CD4-positive, alpha-beta T cell (primary cell): ENCODE measurements at regions not wholly inside any gene's neighbourhood (a gene's known extent, or its start where the extent isn't known, plus 50 kb on each side); places are given as distances from the start of the nearest gene placed in this dataset.
A peak's percentile ranks its signal among the peaks of the same experiment; 100 is the strongest.
"Not testable (repeated sequence)": the region's sequence is repeated elsewhere in the genome, so short reads cannot be mapped to it uniquely, and the experiment has no call there.

Source experiments
- ATAC-seq: fragments of 200-7000 bp; cut with Tn5 transposase; one replicate; pipeline ENCODE4 v1.10.0; 2022; ENCODE audit warnings: mild to moderate bottlenecking; ENCODE audit not compliant: poor library complexity
- CTCF ChIA-PET: fragments of 350-600 bp; sonication (Branson Sonifier 250); formaldehyde crosslinking; loops from one replicate; lab custom pipeline; 2021; ENCODE audit warnings: antibody characterized with exemption, inconsistent platforms; lab: Charles Lee
- POLR2A ChIA-PET: fragments of 350-600 bp; sonication (Branson Sonifier 250); formaldehyde crosslinking; loops from one replicate; lab custom pipeline; 2021; ENCODE audit warnings: antibody characterized with exemption, inconsistent platforms; lab: Charles Lee
- DNase-seq, 14 experiments: peaks; one replicate each; pipeline ENCODE4 v3.0.0-alpha.2; 2013 to 2020; ENCODE audit warnings: mixed read lengths in 2 of 14
- H3K27ac ChIP-seq, 2 donors: one replicate each; pipeline versions ENCODE4 v1.5.1 to v1.7.0; 2013; ENCODE audit warnings: low read length in 2 of 2, low read depth in 1 of 2, mild to moderate bottlenecking in 1 of 2
- H3K27me3 ChIP-seq, 2 experiments: 1 replicate in 1 of 2; 2 replicates in 1 of 2; pipeline versions ENCODE4 v1.6.1 to v1.7.0; 2013; ENCODE audit warnings: low read length in 2 of 2, control low read depth in 1 of 2, mild to moderate bottlenecking in 1 of 2, moderate library complexity in 1 of 2; ENCODE audit not compliant: insufficient read depth in 2 of 2, control insufficient read depth in 1 of 2
- H3K36me3 ChIP-seq: one replicate; pipeline ENCODE4 v1.6.1; 2013; ENCODE audit warnings: low read length, control low read depth; ENCODE audit not compliant: insufficient read depth
- H3K4me1 ChIP-seq: one replicate; pipeline ENCODE4 v1.6.1; 2013; ENCODE audit warnings: low read length, control low read depth; ENCODE audit not compliant: insufficient read depth
- H3K4me3 ChIP-seq: one replicate; pipeline ENCODE4 v1.5.1; 2013; ENCODE audit warnings: mild to moderate bottlenecking, low read length, moderate library complexity
- H3K9me3 ChIP-seq, 2 experiments: 1 replicate in 1 of 2; 2 replicates in 1 of 2; pipeline versions ENCODE4 v1.6.1 to v1.7.0; 2013; ENCODE audit warnings: low read length in 2 of 2, mild to moderate bottlenecking in 2 of 2, control low read depth in 1 of 2, moderate library complexity in 1 of 2; ENCODE audit not compliant: control insufficient read depth in 1 of 2, insufficient read depth in 1 of 2
- H3K27ac Mint-ChIP-seq: one replicate; pipeline ENCODE4 v1.8.0; 2020; ENCODE audit warnings: mixed read lengths
- H3K27me3 Mint-ChIP-seq: one replicate; pipeline ENCODE4 v1.8.0; 2021; ENCODE audit warnings: mixed read lengths
- H3K36me3 Mint-ChIP-seq: one replicate; pipeline ENCODE4 v1.8.0; 2021; ENCODE audit warnings: low read depth, mixed read lengths
- H3K4me1 Mint-ChIP-seq: one replicate; pipeline ENCODE4 v1.8.0; 2021; ENCODE audit warnings: low read depth, mixed read lengths
- H3K4me3 Mint-ChIP-seq: one replicate; pipeline ENCODE4 v1.8.0; 2020; ENCODE audit warnings: mild to moderate bottlenecking, mixed read lengths
- H3K9me3 Mint-ChIP-seq: one replicate; pipeline ENCODE4 v1.8.0; 2020; ENCODE audit warnings: mixed read lengths
- CTCF ChIP-seq: fragments of 200-600 bp; IDR thresholded peaks from one replicate; pipeline ENCODE4 v1.8.0; 2022; ENCODE audit warnings: antibody characterized with exemption, mild to moderate bottlenecking
- intact Hi-C, 2 experiments: fragments of 100-400 bp; cut with DNase I in 1 of 2; cut with micrococcal nuclease in 1 of 2; formaldehyde crosslinking; loops; one replicate each; pipeline versions ENCODE4 v1.15.1 to v1.9.0; 2023 to 2025; cut with DNase I, micrococcal nuclease

- intact Hi-C loops = no loop called here
- ChIA-PET POLR2A (no interaction called here), CTCF (no interaction called here)
- no peak overlapping the region for H3K27ac Mint-ChIP-seq
- H3K9me3 Mint-ChIP-seq = peaks cover 2% of the 10 kb centered on the region
- no peaks in the 10 kb centered on the region for H3K27me3 Mint-ChIP-seq
- no peak overlapping the region for H3K27ac ChIP-seq
- H3K9me3 ChIP-seq = no peaks in the 10 kb centered on the region
- H3K27me3 ChIP-seq = no peaks in the 10 kb centered on the region
- DNase-seq = no peak
- H3K4me1 Mint-ChIP-seq = no peaks in the 10 kb centered on the region
- H3K4me3 ChIP-seq = no peak overlapping the region
- no peaks in the 10 kb centered on the region for H3K36me3 Mint-ChIP-seq
- no peak for ATAC-seq
- no peaks in the 10 kb centered on the region for H3K36me3 ChIP-seq
- H3K4me1 ChIP-seq = no peaks in the 10 kb centered on the region
- no peak for TF ChIP-seq CTCF
- H3K4me3 Mint-ChIP-seq = no peak overlapping the region
These were observed 161.3 kb downstream of the JRKL start for GRCh38 chr11:96551136-96551535.

GRCh38 chr11:96554236-96554820 lies 164.5 kb downstream of the JRKL start:
- Histone ChIP-seq H3K9me3 (no peaks in the 10 kb centered on the region), H3K4me3 (no peak overlapping the region), H3K36me3 (no peaks in the 10 kb centered on the region), H3K4me1 (no peaks in the 10 kb centered on the region), H3K27me3 (no peaks in the 10 kb centered on the region), H3K27ac (no peak overlapping the region)
- H3K4me3 Mint-ChIP-seq = no peak overlapping the region
- POLR2A ChIA-PET = no interaction called here
- intact Hi-C loops = no loop called here
- no peak for TF ChIP-seq CTCF
- H3K27ac Mint-ChIP-seq = no peak overlapping the region
- CTCF ChIA-PET = interaction anchor here (1.1 kb wide), 1 partner anchor 90 kb away, joined by 4 read pairs; no protein-coding TSS in a partner anchor
- ATAC-seq (no peak), DNase-seq (peak in 1 of 14 experiments; percentile 25)
- H3K9me3 Mint-ChIP-seq = peaks cover 2% of the 10 kb centered on the region
- no peaks in the 10 kb centered on the region for H3K36me3 Mint-ChIP-seq
- no peaks in the 10 kb centered on the region for H3K4me1 Mint-ChIP-seq
- no peaks in the 10 kb centered on the region for H3K27me3 Mint-ChIP-seq

GRCh38 chr11:96555826-96556225 lies 166.0 kb downstream of the JRKL start:
- intact Hi-C loops, CTCF ChIA-PET, POLR2A ChIA-PET, H3K4me3 ChIP-seq, H3K4me3 Mint-ChIP-seq, H3K36me3 Mint-ChIP-seq, H3K4me1 ChIP-seq, H3K27me3 ChIP-seq, H3K9me3 ChIP-seq, H3K9me3 Mint-ChIP-seq, H3K27ac ChIP-seq, H3K36me3 ChIP-seq, H3K27me3 Mint-ChIP-seq, H3K4me1 Mint-ChIP-seq, ATAC-seq, H3K27ac Mint-ChIP-seq: not testable (repeated sequence)
- DNase-seq = peak in 1 of 14 experiments; percentile 19

- ATAC-seq, H3K4me1 ChIP-seq, H3K27me3 Mint-ChIP-seq, POLR2A ChIA-PET, CTCF ChIA-PET, H3K27ac Mint-ChIP-seq, DNase-seq, H3K4me3 ChIP-seq, H3K9me3 ChIP-seq, H3K9me3 Mint-ChIP-seq, H3K36me3 Mint-ChIP-seq, H3K4me3 Mint-ChIP-seq, H3K4me1 Mint-ChIP-seq, H3K36me3 ChIP-seq, intact Hi-C loops, H3K27me3 ChIP-seq, H3K27ac ChIP-seq: not testable (repeated sequence)
These were observed 170.9 kb downstream of the JRKL start for GRCh38 chr11:96560727-96561126.
